GM12878 (cell line): ENCODE measurements at regions not wholly inside any gene's neighbourhood (a gene's known extent, or its start where the extent isn't known, plus 50 kb on each side); places are given as distances from the start of the nearest gene placed in this dataset.

Source experiments
- ATAC-seq: fragments of 200-7000 bp; cut with Tn5 transposase; 3 replicates; pipeline ENCODE4 v1.9.1; 2020; ENCODE audit warnings: mild to moderate bottlenecking, moderate library complexity
- BruUV-seq: library from RNA; stranded (reverse); fragments of 400-500 nt; replicated peaks from 2 replicates; lab custom pipeline; 2021; lab: Mats Ljungman, UMichigan
- CTCF ChIA-PET: fragments of 300-600 bp; sonication (Branson Sonifier 250); formaldehyde crosslinking; extraction: SDS; loops from one replicate; lab custom pipeline; 2021; ENCODE audit warnings: inconsistent platforms; lab: Yijun Ruan, JAX
- POLR2A ChIA-PET: fragments of 350-600 bp; formaldehyde crosslinking; extraction: SDS; loops from one replicate; lab custom pipeline; 2021; ENCODE audit warnings: inconsistent platforms; lab: Charles Lee
- RAD21 ChIA-PET: fragments of 300-600 bp; sonication (Branson Sonifier 250); formaldehyde crosslinking; loops from one replicate; lab custom pipeline; 2023; ENCODE audit warnings: antibody characterized with exemption; ENCODE audit not compliant: unreplicated experiment; lab: Charles Lee
- SMC1A ChIA-PET: fragments of 300-600 bp; sonication (Branson Sonifier 250); formaldehyde crosslinking; loops from one replicate; lab custom pipeline; 2023; ENCODE audit not compliant: unreplicated experiment, uncharacterized antibody; lab: Charles Lee
- DNase-seq: peaks from one replicate; pipeline ENCODE4 v3.0.0-alpha.2; 2011; ENCODE audit warnings: low read depth, low spot score
- FAIRE-seq: peaks from 3 replicates; lab custom pipeline; 2011; peaks lifted over from hg19 to GRCh38; lab: Jason Lieb, UNC
- H2AFZ ChIP-seq: 2 replicates; pipeline ENCODE4 v1.6.0; 2011; ENCODE audit warnings: low read depth, low read length, control low read depth; ENCODE audit not compliant: control insufficient read depth
- H3K27ac ChIP-seq: 2 replicates; pipeline ENCODE4 v1.5.1; 2011; ENCODE audit warnings: control low read depth; ENCODE audit not compliant: control insufficient read depth, insufficient read depth
- H3K27me3 ChIP-seq, 2 experiments: replicated peaks in 1 of 2; 2 replicates each; pipeline versions ENCODE4 v1.6.0 to v1.6.1; 2011; ENCODE audit warnings: low read length in 1 of 2; ENCODE audit not compliant: control insufficient read depth in 2 of 2, insufficient read depth in 2 of 2
- H3K36me3 ChIP-seq, 2 experiments: 2 replicates each; pipeline ENCODE4 v1.5.1; 2011; ENCODE audit warnings: low read length in 1 of 2; ENCODE audit not compliant: control insufficient read depth in 2 of 2, insufficient read depth in 2 of 2
- H3K4me1 ChIP-seq: 2 replicates; pipeline ENCODE4 v1.6.1; 2011; ENCODE audit warnings: mild to moderate bottlenecking, low read length, moderate library complexity, mixed read lengths; ENCODE audit not compliant: control insufficient read depth, insufficient read depth
- H3K4me2 ChIP-seq: 2 replicates; pipeline ENCODE4 v1.6.0; 2011; ENCODE audit warnings: control low read depth; ENCODE audit not compliant: control insufficient read depth, insufficient read depth
- H3K4me3 ChIP-seq: fragments of 200-600 bp; sonication (generic); 2 replicates; pipeline ENCODE4 v1.5.1; 2016
- H3K79me2 ChIP-seq: 2 replicates; pipeline ENCODE4 v1.6.0; 2011; ENCODE audit warnings: low read length; ENCODE audit not compliant: control insufficient read depth, insufficient read depth
- H3K9ac ChIP-seq: 2 replicates; pipeline ENCODE4 v1.8.0; 2011; ENCODE audit warnings: low read length, control low read depth, mixed read lengths; ENCODE audit not compliant: control insufficient read depth, insufficient read depth
- H3K9me3 ChIP-seq: replicated peaks from 3 replicates; pipeline ENCODE4 v1.5.1; 2011; ENCODE audit warnings: mild to moderate bottlenecking, low read length; ENCODE audit not compliant: control insufficient read depth, insufficient read depth
- H4K20me1 ChIP-seq: 2 replicates; pipeline ENCODE4 v1.6.0; 2011; ENCODE audit not compliant: control insufficient read depth, insufficient read depth
- CHD2 ChIP-seq: IDR thresholded peaks from 2 replicates; pipeline ENCODE4 v1.6.1; 2011; ENCODE audit warnings: low read depth, low read length, improper control_type of control experiment, borderline replicate concordance
- CHD4 ChIP-seq: fragments of 200-600 bp; sonication (generic); IDR thresholded peaks from 2 replicates; pipeline ENCODE4 v1.6.1; 2016; ENCODE audit warnings: mild to moderate bottlenecking
- HDAC6 ChIP-seq: fragments of 200-600 bp; sonication (generic); IDR thresholded peaks from one replicate; pipeline ENCODE4 v1.8.0; 2017; ENCODE audit warnings: antibody characterized with exemption; ENCODE audit not compliant: unreplicated experiment
- MXI1 ChIP-seq: fragments of 150-350 bp; IDR thresholded peaks from 2 replicates; pipeline ENCODE4 v1.6.1; 2011; ENCODE audit warnings: low read depth, mild to moderate bottlenecking, inconsistent platforms, low read length, improper control_type of control experiment
- POLR2AphosphoS2 ChIP-seq: IDR thresholded peaks from 2 replicates; pipeline ENCODE4 v1.6.1; 2011; ENCODE audit warnings: low read depth, mild to moderate bottlenecking, low read length, improper control_type of control experiment, moderate library complexity
- RELB ChIP-seq: fragments of 450-650 bp; IDR thresholded peaks from 2 replicates; pipeline ENCODE4 v1.6.1; 2017; ENCODE audit warnings: low read depth, mild to moderate bottlenecking, moderate library complexity
- RFX5 ChIP-seq: IDR thresholded peaks from 2 replicates; pipeline ENCODE4 v1.6.1; 2011; ENCODE audit warnings: low read depth, low read length, improper control_type of control experiment
- USF1 ChIP-seq: IDR thresholded peaks from 2 replicates; pipeline ENCODE4 v1.6.1; 2011; ENCODE audit warnings: borderline replicate concordance, low read depth, mild to moderate bottlenecking, moderate library complexity, mixed read lengths, low read length; ENCODE audit not compliant: insufficient read depth; ENCODE audit errors: extremely low read length
- YY1 ChIP-seq: IDR thresholded peaks from 2 replicates; pipeline ENCODE4 v1.6.1; 2011; ENCODE audit warnings: low read depth, mild to moderate bottlenecking, low read length
- ZNF592 ChIP-seq: fragments of 450-650 bp; IDR thresholded peaks from 2 replicates; pipeline ENCODE4 v1.6.1; 2017; ENCODE audit warnings: mild to moderate bottlenecking, moderate library complexity
- WGBS: methylation state at CpG from one replicate; pipeline ENCODE4 v1.1.6; 2016; ENCODE audit warnings: low lambda C conversion rate; ENCODE audit not compliant: insufficient replicate concordance, insufficient coverage; ENCODE audit errors: missing lambda C conversion rate; 5-methylcytosine and 5-hydroxymethylcytosine counted together
- in situ Hi-C: fragments of 300-500 bp; cut with MboI; formaldehyde crosslinking; loops from 9 replicates; pipeline ENCODE4 v1.14.3; 2018; ENCODE audit warnings: mixed read lengths
- intact Hi-C: fragments of 100-400 bp; cut with micrococcal nuclease; formaldehyde crosslinking; loops from one replicate; pipeline ENCODE4 v1.14.2; 2022; ENCODE audit not compliant: unreplicated experiment

GRCh38 chr20:60113771-60114170, 155.5 kb downstream of the CDH26 start:
- Histone ChIP-seq H3K4me1 (no peaks in the 10 kb centered on the region), H2AFZ (no peak overlapping the region), H3K4me2 (no peak overlapping the region), H3K4me3 (no peak overlapping the region), H3K36me3 (no peaks in the 10 kb centered on the region), H3K9ac (no peak overlapping the region)
- no TSS peak for BruUV-seq
- ChIA-PET CTCF (no interaction called here), SMC1A (no interaction called here), POLR2A (no interaction called here)
- in situ Hi-C loops (no loop called here), intact Hi-C loops (no loop called here)
- WGBS, result 35% methylated on average over 6 of the region's 6 CpGs
- no peak for TF ChIP-seq RELB
- no peak for TF ChIP-seq CHD4
- no peak for TF ChIP-seq HDAC6
- no peak for TF ChIP-seq RFX5
- no peak for TF ChIP-seq MXI1
- no peak for TF ChIP-seq USF1
- no peak for TF ChIP-seq YY1
- no peak for TF ChIP-seq POLR2AphosphoS2
- no peak for TF ChIP-seq ZNF592
- TF ChIP-seq CHD2, result no peak
- TF ChIP-seq, all 136 proteins: peak for 0
- H3K9me3 ChIP-seq, result no peaks in the 10 kb centered on the region
- RAD21 ChIA-PET, result no interaction called here
- FAIRE-seq, result no peak
- ATAC-seq, result no peak
- DNase-seq, result no peak
- H3K79me2 ChIP-seq, result no peaks in the 10 kb centered on the region
- no peaks in the 10 kb centered on the region for H4K20me1 ChIP-seq
- 0 out of 4 replicates have a peak, but pooled peaks cover 0 to under 1% of the 10 kb centered on the region in 2 experiments for H3K27me3 ChIP-seq
- H3K27ac ChIP-seq, result no peak overlapping the region
